CD4-positive, alpha-beta T cell treated with Interferon alpha-2 for 1 hour (primary cell): ENCODE measurements at regions not wholly inside any gene's neighbourhood (a gene's known extent, or its start where the extent isn't known, plus 50 kb on each side); places are given as distances from the start of the nearest gene placed in this dataset.
"Not testable (repeated sequence)": the region's sequence is repeated elsewhere in the genome, so short reads cannot be mapped to it uniquely, and the experiment has no call there.

Source experiments
- DNase-seq, 2 donors: peaks; one replicate each; pipeline ENCODE4 v3.0.0-alpha.2; 2020 to 2022

DNA sequence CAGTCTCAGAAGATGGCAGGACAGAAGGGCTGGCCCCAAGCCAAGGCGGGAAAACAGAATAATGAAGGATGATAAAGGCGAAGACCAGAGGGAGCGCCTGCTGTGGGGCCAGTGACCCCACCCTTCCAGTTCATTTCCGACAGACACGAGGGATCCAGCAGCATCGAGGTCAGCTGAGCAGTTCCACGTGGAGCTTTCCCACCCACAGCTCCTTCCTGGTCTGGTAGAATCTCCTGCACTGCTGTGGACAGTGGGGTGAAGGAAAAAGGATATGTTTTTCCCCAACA, 265.9 kb upstream of the VLDLR start:
- no peak for DNase-seq

DNA sequence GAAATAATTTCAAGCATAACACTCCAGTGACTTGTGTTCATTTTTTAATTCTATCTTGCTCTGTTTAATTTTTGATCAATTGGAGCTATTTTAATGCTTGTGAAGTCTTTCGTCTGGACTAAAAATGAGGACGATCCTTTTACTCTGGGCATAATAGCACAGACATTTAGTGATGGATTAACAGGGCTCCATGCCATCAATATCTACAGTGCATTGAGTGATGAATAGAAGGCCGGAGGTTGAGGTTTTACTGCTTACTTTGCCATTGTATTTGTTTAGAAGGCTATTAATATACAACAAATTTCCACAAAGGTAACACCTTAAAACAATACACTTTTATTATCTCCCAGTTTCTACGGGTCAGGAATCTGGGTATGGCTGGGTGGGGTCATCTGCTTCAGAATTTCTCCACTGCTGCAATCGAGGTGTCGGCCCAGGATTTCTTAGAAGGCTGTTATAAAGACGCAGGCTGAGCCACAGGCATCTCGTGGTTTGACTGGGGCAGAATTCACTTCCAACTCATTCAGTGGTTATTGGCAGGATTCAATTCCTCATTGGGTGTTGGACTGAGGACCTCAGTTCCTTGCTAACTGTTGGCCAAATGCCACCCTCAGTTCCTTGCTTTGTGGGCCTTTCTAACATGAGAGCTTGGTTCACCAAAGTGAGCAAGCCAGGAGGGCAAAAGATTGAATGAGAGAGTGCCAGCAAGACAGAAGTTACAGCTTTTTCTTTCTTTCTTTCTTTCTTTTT, 265.4 kb upstream of the VLDLR start:
- DNase-seq: no peak

DNA sequence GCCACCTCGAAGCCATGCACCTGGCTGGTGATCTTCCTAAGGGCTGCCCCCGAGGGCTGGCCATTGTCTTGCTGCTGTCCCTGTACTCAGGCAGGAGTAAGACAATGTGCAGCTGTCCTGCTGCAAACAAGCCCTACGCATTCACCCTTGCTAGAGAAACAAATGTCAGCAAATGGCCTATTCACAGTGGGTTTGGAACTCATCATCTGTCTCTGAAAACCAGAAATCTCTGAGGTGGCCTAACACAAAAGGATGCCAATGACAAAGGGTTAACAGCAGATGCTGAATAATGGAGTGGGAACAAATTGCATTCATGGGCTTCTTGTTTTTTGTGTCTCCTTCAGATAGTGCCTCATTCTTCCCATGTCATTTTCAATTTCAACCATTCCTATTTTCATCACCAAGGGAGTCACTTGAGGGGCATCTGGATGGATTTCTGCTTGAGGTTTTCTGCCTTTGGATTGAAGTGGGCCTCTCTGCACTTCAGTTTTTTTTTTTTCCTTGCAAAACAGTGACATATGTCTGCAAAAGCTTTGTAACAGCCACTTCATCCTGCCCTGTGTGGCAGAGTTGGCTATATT, 261.6 kb upstream of the VLDLR start:
- no peak for DNase-seq

DNA sequence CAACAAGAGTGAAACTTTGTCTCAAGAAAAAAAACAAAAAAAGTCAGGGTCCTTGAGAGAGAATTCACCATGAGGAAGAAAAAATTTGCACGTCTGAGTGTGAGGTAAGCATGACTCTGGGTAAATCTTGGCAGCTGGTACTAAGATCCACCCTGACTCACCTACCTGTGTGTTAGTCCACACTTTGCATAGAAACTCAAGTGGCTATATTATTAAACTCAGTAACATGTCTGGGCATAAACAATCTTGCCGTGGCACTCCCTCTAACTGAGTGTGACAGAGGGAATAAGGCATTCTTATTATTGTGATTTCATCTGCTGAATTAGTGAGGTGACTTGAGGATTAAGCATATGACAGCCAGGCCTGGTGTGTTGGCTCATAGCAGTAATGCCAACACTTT, 259.4 kb upstream of the VLDLR start:
- no peak for DNase-seq

DNA sequence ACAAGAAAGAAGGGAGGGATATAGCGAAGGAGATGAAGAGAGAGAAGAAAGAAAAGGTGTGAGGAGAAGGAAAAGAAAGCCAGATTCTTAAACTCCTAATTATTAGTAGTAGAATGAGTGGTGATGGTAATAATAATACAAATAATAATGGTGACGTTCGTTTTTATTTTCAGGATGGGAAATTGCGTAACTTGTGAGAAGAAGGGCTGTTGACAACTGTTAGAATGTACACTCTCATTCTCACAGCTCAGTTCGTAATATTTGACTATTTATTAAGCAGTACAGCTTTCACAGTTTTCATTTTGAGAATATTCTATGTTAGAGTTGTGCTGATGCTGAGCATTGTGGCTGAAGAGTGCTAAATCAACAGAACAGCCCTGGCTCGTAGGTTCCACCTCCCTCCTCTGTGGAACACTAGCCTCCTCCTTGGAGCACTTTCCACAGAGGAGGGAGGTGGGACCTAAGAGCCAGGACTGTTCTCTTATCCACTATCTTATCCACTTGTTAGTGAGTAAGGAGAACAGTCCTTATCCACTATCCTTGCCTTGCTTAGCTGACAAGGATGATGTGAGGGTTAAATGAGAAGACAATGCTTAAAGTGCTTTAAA, 258.3 kb upstream of the VLDLR start:
- DNase-seq: no peak

DNA sequence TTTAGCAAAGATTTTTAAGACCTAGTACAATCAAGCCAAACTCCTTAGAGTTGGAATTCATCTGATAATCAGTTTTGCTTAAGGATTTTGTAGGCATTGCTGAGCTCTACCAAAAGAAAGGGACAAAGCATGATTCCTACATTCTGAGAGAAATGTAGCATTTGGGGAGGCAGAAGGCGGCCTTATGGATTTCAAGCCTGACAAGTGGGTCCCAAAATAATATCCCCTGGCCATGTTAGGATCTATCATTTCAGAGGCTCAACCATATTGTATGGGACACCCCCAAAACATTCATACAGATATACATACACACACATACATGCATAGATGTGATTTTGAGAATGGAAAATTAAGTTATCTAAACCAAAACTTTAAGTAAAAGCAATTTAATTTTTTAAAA, 257.8 kb upstream of the VLDLR start:
- DNase-seq: no peak

DNA sequence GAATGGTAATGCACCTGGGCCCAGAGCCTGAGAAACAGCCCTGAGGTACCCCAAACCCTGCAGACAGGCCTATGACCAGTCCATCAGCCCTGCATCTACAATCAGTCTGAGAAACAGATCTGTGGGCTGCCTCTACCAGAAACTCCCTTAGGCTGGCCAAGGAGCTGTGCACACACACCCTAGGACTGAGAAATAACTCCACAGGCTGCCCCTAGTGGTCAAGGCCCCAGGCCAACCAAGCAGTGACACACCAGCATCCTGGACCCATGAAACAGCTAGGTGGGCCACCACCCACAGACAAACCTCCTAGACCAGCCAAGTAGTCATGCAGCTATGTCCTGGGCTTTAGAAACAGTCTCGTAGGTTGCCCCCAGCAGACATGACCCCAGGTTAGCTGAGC, 253.6 kb upstream of the VLDLR start:
- no peak for DNase-seq

DNA sequence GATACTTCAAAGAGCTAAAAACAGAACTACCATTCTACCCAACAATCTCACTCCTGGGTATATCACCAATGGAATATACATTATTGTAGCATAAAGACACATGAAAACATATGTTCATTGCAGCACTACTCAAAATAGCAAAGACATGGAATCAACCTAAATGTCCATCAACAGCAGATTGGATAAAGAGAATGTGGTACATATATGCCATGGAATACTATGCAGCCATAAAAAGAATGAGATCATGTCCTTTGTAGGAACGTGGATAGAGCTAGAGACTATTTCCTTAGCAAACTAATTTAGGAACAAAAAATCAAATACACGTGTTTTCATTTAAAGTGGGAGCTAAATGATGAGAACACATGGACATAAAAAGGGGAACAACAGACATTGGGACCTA, 247.9 kb upstream of the VLDLR start:
- DNase-seq: no peak

DNA sequence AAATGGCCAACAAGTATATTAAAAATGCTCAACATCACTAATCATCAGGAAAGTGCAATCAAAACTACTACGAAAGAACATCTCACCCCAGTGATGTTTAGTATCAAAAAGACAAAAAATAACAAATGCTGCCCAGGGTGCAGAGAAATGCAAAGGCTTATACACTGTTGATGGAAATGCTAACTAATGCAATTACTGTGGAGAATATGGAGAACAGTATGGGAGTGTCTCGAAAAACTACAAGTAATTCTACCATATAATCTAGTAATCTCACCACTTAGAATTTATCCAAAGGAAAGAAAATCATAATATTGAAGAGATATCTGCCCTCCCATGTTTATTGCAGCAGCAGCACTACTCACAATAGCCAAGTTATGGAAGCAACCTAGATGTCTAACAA, 246.5 kb upstream of the VLDLR start:
- DNase-seq: no peak

DNA sequence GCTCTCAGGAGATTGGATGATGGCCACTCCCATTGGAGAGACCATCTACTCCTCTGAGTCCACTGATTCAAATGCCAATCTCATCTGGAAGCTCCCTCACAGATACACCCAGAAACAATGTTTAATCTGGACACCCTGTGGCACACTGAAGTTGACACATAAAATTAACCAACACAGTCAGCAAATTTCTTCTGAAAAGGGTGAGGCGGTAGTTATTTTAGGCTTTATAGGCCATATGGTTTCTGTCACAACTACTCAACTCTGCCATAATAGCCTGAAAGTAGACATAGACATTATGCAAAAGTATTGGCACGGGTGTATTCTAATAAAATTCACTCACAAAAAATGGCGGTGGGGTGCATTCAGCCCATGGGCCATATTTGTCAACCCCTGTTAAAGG, 244.5 kb upstream of the VLDLR start:
- no peak for DNase-seq

DNA sequence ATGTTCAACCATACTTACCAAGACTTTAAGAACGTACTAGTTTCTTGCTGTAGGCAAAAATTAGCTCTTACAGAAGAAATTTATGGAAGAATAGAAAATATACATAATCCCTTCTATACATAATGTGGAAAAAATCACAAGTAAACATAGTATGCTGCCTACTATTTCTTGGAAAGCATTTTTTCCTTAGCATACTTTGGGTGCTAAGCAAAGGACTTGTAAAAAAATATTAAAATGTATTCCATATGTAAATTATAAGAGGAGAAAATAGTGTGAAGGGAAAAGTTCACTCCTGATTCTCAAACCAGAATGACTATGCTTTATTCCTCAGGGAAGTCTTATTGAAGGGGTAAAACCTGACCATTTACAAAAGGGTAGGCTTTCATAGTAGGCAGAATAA, 243.8 kb upstream of the VLDLR start:
- DNase-seq: no peak

DNA sequence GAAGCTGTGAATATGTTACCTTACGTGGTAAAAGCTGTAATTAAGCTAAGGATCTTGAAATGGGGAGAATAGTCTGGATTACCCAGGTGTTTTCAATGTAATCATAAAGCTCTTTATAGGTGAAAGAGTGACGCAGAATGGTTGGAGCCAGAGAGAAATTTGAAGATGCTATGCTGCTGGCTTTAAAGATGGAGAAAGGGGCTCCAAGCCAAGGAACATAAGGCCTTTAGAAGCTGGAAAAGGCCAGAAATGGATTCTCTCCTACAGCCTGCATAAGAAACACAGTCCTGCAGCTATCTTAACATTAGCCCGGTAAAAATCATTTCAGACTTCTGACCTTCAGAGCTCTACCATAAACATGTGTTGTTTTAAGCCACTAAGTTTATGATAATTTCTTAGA, 243.3 kb upstream of the VLDLR start:
- DNase-seq: no peak

DNA sequence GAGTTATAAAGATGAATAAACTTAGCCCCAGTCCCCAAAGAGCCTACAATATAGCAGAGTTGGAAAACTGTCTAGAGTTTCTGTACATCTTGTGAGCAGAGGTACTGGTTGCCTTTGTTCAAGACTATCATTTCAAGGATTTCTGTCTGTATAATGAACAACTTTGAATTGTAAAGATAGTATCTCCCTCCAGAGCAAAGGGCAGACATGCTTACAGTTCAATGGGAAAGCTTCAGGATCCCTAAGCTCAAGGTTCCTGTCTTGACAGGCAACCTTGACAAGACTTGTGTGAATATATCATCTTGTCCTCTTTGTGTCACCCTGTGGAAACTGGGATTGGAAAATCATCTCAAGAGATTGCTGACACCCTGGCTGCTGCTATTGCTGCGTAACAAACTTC, 242.8 kb upstream of the VLDLR start:
- DNase-seq: no peak

DNA sequence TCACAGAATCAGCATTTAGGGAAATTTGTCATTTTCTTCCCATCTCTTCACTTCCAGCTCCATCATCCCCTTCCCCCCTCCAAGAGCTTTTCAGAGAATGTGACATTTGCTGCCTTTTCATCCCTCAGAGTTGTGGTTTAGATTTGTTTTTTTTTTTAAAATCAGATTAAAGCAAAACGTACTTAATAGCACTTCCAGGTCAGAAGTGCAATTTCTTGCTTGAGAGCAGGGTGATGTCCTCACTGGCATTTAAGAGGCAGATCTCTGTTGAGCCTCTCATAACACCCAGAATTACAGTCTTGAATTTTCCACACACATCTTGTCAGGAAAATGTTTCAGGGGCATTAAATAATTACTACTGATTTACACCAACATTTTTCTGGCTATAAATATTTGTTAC, 236.8 kb upstream of the VLDLR start:
- no peak for DNase-seq

DNA sequence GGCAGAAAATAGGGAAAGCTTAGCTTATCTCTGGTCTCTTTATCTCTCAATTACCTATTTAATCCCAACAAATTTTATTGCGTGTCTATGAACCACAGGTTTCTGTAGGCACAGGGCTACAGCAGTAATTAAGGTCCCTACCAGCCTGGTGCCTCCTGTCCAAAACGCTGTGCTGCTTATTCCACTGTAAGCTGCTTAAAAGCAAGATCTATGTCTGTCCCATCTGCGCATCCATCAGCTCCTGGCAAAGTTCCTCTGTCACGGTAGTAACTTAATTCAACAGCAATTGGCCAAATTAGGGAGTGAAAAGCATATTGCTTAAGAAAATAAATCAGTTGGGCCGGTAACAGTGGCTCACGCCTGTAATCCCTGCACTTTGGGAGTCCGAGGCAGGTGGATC, 235.8 kb upstream of the VLDLR start:
- DNase-seq: no peak

DNA sequence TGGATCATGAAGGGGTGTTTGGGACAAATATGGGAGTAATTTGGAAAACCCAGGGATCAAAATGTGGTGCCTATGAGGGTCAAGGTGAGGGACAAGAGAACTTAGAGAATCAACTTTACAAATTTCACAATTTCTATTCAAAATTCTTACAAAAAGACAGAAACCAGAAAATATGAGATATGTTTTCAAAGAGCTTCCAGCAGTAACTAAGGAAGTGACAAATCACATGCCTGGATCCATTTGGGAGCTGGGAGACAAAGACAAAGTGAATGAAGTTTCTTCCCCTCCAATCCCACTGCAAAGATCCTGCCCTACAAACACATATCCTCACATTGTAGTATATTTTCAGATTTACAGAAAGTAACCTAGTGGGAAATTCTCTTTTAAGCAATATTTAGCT, 235.0 kb upstream of the VLDLR start:
- DNase-seq: no peak

DNA sequence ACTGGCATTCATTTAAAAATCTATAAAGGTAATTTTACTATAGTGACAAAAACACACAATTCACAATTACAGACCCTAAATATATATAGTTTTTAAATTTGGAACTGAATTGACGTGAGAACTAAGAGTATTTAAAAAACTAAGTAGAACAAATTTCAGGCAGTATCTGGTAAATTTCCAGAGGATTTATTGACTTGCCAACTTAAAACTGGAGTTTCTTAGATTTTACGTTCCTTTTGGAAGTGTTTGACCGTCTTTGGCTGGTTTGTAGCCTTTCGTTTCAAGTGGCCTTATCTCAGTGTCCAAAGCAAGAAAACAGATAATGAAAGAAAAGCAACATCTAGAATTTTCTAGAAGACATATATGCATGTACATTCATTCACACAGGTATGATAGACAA, 234.4 kb upstream of the VLDLR start:
- no peak for DNase-seq

DNA sequence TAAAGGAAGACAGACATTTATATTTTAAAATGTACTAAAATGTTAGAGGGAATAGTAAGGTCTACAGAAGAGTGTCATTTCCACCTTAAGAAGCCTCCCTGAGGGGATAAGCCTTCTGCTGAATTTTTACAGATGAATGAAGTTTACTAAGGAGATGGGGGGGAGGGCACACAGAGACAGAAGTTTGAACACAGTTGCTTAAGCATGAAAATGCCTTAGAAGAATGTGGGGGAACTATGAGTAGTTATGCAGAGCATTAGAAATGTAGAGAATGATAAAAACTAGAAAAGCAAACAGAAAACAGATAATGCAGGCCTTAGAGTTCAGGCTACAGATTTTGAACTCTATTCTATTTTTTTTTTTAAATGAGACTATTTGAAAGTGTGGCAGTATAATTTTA, 232.2 kb upstream of the VLDLR start:
- no peak for DNase-seq

DNA sequence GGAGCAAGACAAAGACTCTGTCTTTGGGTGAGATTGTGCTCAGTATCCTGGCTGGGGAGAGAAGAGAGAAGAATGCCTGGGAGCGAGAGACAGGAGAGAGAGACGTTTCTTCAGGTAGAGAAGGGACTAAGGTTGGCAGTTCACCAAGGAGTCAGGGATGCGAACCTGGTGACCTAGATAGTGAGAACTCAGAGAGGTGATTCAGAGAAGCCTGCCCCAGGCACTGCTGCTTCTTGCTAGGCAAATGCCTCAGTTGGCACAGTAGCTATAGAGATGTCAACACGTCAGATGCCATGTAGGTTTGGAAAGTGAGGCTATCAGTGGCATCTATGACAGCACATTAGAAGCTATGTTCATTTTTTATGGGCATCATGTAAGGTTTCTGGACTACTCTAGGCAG, 231.6 kb upstream of the VLDLR start:
- no peak for DNase-seq

DNA sequence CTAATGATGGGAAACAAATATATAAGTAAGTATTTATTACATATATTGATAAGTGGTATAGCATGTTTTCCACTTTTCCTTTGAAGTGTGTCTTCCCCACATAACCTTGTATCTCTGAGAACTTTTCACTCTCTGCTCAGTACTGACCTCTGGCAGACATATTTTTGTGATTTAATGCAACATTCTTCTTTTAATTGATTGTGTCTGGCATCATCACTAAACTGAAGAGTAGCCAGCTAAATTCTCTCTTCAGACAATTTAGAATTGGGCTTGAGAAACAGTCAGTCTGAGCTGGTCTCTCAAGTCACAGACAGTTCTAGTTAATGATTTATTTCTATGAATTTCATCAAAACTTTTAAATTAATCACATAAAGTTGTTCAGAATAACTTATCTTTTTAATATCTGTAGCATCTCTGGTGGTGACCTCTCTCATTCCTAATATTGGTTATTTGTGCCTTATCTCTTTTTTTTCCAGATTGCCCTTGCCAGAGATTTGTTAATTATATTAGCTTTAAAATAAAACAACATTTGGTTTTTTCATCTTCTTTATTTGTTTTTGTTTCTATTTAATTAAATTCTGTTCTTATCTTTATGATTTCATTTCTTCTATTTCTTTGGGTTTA, 230.0 kb upstream of the VLDLR start:
- not testable (repeated sequence) for DNase-seq

DNA sequence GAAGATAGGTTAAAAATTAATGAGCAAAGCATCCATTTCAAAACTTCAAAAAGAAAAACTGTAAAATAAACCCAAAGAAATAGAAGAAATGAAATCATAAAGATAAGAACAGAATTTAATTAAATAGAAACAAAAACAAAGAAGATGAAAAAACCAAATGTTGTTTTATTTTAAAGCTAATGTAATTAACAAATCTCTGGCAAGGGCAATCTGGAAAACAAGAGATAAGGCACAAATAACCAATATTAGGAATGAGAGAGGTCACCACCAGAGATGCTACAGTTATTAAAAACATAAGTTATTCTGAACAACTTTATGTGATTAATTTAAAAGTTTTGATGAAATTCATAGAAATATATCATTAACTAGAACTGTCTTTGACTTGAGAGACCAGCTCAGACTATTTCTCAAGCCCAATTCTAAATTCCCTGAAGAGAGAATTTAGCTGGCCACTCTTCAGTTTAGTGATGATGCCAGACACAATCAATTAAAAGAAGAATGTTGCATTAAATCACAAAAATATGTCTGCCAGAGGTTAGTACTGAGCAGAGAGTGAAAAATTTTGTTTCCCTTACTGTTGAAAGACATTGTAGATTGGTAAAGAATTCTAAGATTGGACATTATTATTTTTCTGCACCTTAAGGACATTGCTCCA, 227.4 kb upstream of the VLDLR start:
- DNase-seq: not testable (repeated sequence)

DNA sequence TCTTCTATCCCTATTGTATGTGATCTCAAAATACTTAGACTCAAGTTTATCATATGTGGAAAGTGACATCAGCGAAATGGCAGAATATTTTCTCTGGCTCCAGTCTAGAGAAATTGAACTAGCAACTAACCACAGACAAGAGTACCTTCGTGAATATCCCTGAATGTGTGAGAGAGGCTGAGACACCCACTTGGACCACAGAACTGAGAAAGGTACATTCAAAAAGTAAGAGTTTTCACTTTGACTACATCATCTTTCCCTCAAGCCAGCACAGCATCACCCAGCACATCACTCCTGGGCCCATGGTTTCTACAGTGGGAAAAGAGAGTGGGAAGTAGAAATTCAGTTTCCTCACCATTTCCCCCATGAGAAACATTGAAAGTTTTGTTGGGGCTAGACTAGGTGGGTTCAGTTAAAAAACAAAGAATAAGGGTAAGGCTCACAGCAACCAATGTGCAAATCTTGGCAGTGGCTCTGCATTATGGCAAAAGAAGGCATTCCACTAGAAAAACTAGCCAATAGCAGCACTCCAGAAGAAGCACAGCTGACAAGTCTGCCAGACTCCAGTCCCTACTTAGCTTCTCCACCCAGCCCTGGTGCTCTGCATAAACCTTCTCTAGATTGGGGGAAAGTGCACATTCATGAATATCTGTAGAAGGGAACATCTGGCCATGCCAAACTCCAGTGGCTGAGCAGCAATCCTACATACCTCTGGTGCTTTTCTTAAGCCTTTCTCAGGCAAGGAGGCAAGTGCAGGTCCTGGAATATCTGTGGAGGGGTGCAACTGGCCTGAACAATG, 225.6 kb upstream of the VLDLR start:
- DNase-seq: no peak

DNA sequence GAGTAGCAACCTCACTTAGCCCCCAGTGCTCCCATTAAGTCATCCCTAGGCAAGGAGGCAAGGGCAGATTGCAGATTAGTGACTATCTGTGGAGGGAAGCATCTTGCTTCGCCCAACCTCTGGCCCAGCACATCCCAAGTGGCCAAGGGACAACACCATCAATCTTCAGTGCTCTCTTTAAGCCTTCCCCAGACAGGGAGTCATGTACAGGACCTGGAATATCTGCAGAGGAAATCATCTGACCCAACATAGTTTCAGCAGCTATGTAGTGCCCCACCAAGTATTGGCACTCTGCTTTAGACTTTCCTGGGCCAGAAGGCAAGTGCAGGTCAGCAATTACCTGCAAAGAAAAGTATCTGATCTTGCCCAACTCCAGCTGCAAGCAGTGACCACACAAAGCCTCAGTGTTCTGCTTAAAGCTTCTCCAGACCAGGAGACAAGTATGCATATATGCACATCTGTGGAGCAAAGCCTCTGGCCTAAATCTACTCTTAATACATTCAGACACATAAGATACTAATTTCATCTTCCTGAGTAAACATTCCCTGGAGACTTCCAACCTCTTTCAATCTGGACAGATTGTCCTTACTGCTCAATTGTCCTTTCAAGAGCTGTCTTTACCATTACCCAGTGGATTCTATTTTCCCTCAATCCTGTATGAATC, 224.8 kb upstream of the VLDLR start:
- DNase-seq: no peak
